Peyer's patch (tissue), 4 donors: ENCODE measurements at regions not wholly inside any gene's neighbourhood (a gene's known extent, or its start where the extent isn't known, plus 50 kb on each side); places are given as distances from the start of the nearest gene placed in this dataset.

Experiments used
- POLR2A ChIP-seq, 2 donors: fragments of 450-650 bp; IDR thresholded peaks; one replicate each; pipeline ENCODE4 v1.5.1; 2017; ENCODE audit warnings: antibody characterized with exemption in 2 of 2, mild to moderate bottlenecking in 2 of 2, moderate library complexity in 2 of 2
- TF ChIP-seq, protein P1 (sequence below), 6 experiments: fragments of 450-650 bp in 4 of 6; fragments of 200-600 bp in 2 of 6; sonication (generic) in 1 of 6; IDR thresholded peaks; one replicate each; pipeline ENCODE4 v1.5.1; 2017 to 2019; ENCODE audit warnings: antibody characterized with exemption in 6 of 6, mild to moderate bottlenecking in 3 of 6, moderate library complexity in 1 of 6

GRCh38 chr14:106872611-106873446, 1346.4 kb downstream of the TMEM121 start:
- TF ChIP-seq POLR2A (IDR thresholded peaks at IDR 0.05) = no peak
- TF ChIP-seq, protein P1, sequence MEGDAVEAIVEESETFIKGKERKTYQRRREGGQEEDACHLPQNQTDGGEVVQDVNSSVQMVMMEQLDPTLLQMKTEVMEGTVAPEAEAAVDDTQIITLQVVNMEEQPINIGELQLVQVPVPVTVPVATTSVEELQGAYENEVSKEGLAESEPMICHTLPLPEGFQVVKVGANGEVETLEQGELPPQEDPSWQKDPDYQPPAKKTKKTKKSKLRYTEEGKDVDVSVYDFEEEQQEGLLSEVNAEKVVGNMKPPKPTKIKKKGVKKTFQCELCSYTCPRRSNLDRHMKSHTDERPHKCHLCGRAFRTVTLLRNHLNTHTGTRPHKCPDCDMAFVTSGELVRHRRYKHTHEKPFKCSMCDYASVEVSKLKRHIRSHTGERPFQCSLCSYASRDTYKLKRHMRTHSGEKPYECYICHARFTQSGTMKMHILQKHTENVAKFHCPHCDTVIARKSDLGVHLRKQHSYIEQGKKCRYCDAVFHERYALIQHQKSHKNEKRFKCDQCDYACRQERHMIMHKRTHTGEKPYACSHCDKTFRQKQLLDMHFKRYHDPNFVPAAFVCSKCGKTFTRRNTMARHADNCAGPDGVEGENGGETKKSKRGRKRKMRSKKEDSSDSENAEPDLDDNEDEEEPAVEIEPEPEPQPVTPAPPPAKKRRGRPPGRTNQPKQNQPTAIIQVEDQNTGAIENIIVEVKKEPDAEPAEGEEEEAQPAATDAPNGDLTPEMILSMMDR (IDR thresholded peaks at IDR 0.05) = peak; percentile 59 to 97 (median 80)
